ENCODE measurements at regions not wholly inside any gene's neighbourhood (a gene's known extent, or its start where the extent isn't known, plus 50 kb on each side); places are given as distances from the start of the nearest gene placed in this dataset.

- DNase-seq (ENCODE audit: low spot score in 2 of 2) (no peak), FAIRE-seq (no peak)
These were observed 52.8 kb upstream of the MEIS1 start for GRCh38 chr2:66382091-66382490.

- FAIRE-seq = no peak
- no peak for DNase-seq (ENCODE audit: low spot score in 2 of 2)
These were observed 55.5 kb upstream of the MEIS1 start for GRCh38 chr2:66379473-66379872.

DNA sequence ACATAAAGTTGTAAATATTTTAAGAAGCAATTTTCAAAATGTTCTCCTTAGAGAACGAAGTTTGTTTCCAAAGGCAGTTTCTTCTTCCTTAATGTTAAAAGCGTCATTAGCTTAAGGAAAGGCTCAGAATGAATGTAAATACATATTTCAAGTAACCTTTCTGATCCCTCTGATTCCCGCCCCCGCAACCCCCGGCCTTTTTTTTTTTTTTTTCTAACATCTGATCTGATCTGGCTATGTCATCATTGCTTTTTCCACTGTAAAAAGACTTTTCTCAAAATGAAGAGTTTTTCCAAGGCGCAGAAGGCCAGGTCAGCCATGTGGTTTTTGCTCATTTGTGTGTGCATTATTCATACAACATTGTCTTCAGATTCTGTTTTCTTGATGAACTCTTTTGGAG is 57.1 kb upstream of the MEIS1 start:
- FAIRE-seq (no peak), DNase-seq (ENCODE audit: low spot score in 2 of 2) (no peak)

DNA sequence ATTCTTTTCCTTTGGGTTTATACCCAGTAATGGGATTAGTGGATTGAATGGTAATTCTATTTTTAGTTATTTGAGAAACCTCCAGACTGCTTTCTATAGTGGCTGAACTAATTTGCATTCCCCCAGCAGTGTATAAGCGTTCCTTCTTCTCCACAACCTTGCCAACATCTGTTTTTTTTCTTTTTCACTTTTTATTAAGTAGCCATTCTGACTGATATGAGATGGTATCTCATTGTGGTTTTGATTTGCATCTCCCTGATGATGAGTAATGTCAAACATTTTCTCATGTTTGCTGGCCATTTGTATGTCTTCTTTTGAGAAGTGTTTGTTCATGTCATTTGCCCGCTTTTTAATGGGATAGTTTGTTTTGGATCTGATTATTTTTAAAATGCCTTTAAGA is 64.1 kb upstream of the MEIS1 start:
- no peak for DNase-seq (ENCODE audit: low spot score in 2 of 2)
- FAIRE-seq = no peak

- DNase-seq (ENCODE audit: low spot score in 2 of 2) (no peak), FAIRE-seq (no peak)
These were observed 68.3 kb upstream of the MEIS1 start for GRCh38 chr2:66366619-66367018.

DNA sequence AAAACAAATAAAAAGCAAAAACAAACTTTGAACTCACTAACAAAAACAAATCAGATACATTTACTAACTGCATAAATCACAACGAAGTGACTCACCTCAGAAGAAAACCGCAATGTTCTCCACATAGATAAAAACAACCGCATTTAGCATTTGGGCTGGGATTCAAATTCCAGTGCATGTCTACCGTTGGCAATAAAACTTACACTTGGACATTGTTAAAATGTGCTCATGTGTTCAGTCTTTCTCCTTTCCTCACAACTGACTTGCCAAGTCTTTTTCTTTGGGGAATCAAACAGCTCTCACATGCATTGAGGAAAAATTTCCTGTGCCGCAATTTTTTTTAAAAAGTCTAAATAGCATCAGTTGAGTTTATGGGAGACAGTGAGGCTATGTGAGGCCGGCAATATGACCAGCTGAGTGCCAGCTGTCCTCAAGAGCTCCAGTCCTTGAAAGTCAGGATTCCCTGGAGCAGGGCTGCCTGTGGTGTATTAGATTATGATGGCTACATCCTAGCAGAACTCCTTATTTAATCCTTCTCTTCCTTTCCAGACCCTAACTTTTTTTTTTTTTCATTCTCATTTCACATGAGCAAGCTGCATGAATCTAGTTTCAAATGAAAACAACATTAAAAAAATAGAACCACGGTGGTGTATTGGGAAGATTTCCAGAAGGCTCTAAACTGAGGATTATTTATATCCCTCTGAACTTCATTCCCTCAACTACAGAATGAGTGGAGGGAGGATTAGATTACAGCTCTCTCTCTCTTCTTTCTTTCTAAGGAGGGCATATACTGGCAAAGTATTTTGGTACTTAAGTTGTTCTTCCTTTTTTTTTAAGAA is 70.2 kb upstream of the MEIS1 start:
- DNase-seq (ENCODE audit: low spot score in 2 of 2) (no peak), FAIRE-seq (no peak)

GRCh38 chr2:66362701-66363100 is 72.2 kb upstream of the MEIS1 start:
- FAIRE-seq (no peak), DNase-seq (ENCODE audit: low spot score in 2 of 2) (no peak)

DNA sequence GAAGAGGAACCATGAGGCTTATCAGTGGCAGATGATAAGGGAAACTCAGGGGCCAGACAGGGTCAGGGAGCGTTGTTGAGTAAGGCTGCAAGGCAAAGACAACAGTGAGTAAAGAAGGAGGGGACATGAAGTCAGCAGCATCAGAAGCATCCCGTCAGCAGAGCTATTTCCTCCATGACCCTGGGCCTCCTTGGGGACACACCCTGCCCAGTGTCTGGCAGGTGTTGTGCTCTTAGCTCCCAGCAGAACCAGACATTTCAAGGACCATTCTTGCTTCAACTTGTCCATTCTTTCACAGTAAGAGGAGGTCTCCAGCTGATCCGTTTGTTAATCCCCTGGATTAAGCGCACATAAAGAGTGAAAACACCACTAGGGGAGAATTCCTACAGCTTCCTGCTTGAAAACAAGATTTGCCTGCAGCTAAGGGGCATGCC is 88.7 kb upstream of the MEIS1 start:
- FAIRE-seq = no peak

DNA sequence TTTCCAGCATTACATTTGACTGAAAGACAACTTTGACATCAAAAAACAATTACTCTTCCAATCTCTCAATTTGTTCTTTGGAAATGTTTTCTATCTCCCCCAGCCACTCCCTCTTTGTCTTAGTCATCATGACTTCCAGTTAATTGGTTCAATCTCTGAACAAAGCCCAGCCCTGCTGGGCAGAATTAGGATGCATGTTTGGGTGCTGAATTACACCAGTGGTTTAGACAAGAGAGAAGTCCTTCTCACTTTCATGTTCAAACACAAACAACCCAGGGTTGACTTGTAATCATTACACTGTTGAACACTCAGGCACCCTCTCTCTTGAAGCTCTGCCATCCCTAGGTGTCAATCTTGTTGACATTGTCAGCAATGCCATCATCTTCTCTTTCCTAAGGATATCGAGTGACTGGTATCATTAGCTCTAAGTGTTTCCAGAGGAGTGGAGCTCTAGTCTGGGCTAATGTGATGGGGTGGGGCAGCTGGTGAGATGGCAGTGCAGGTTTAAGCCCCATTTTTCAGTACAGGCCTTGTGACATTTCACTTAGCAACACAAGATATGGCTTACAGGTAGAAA is 90.8 kb upstream of the MEIS1 start:
- FAIRE-seq (no peak), DNase-seq (ENCODE audit: low spot score in 2 of 2) (no peak)

More for the DNA sequence above, 88.7 kb upstream of the MEIS1 start:
- DNase-seq (ENCODE audit: low spot score in 2 of 2) = no peak

- DNase-seq (ENCODE audit: low spot score in 2 of 2) (no peak), FAIRE-seq (no peak)
These were observed 91.7 kb upstream of the MEIS1 start for GRCh38 chr2:66343259-66343658.

DNA sequence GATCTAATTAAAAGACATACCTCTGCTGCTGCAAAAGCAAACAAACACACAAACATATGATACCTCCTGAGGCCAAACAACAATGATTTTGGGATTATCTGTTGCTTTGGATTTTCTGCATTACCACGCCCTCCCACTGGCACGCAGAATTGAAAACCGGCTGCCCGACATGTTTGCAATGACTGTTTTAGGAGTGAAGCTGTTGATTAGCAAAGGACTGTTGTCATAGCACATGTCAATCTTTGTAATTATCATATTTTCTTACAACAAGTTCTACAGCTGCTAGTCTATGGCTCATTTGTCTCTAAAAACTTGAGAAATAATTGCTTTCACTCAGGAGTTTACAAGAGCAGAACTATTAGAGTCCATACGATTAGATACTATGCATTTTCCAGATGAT is 94.4 kb upstream of the MEIS1 start:
- no peak for FAIRE-seq
- no peak for DNase-seq (ENCODE audit: low spot score in 2 of 2)

DNA sequence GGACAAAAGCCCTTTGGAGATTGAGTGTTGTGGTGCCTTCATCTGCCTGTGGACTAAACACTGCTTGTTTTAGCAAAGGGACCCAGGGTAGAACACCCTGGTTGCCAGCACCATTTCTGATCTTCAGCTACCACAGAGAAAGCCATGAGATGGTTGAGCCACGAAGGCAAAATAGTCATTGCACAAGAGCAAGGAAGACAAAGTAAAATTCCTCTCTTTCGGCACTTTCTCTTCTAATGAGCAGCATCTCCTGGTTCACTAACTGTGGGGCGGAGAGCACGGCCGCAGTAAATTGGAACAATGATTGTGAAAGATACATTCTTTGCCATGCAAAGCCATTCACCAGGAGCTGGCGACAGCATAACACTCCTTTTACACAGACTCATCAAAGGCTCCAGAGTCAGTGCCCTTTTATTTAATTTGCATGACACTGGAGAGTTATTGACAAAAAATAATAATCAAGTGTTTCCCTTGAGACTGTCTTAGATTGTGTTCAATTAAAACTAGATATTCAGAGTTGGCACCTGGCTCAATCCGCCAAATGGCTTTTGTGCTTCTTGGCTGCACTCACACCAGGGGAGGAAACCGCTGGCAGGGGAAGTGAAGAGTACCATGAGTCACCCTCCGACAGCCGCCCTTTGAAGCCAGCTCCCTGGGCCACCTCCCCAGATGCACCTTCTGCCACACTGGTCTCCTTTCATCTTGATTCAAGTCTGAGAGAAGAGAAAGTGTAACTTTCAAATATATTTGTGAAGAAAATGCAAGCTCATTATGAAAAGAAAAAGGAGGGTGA is 100.5 kb upstream of the MEIS1 start:
- DNase-seq (ENCODE audit: low spot score in 2 of 2) = no peak
- no peak for FAIRE-seq

DNA sequence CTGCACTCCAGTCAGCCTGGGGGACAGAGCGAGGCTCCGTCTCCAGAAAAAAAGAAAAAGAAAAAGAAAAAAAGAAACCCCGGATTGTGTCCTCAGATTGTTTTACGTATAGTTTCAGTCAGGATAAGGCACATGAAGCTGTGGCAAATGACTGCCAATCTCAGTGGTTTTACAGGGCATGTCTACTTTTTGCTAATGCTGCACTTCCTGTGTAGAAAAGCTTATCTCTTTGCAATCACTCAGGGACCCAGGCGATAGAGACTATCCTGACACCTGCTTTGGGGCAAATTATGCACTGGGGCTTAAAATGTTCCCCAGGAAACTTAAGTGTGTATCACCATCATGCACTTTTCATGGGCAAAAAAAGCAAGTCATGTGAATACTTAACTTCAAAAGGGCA is 103.7 kb upstream of the MEIS1 start:
- DNase-seq (ENCODE audit: low spot score in 2 of 2) (no peak), FAIRE-seq (no peak)

DNA sequence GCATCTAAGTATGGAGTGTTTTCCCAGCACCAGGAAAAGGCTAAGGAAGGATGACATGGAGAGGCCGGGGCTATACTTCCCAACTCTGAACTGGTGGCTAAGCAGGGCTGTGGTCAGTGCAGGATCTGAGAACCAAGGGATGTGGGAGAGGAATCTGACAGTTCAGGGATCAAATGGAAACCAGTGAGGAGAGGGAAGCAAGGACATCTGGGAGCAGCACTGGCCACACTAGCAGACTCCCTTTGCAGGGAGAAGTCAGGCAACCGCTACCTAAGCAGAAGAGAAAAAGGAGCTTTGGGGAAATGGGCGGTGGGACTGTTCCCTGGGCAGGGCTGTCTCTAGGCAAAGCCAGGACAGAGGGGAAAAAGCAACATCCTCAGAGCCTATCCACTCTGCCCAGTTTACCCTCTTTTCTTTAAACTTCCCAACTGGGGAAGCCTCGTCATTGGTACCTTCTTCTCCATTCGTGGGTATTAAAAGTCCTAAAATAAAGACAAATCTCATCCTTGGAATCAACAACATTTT is 105.8 kb upstream of the MEIS1 start:
- FAIRE-seq = no peak
- DNase-seq (ENCODE audit: low spot score in 2 of 2) = no peak

DNA sequence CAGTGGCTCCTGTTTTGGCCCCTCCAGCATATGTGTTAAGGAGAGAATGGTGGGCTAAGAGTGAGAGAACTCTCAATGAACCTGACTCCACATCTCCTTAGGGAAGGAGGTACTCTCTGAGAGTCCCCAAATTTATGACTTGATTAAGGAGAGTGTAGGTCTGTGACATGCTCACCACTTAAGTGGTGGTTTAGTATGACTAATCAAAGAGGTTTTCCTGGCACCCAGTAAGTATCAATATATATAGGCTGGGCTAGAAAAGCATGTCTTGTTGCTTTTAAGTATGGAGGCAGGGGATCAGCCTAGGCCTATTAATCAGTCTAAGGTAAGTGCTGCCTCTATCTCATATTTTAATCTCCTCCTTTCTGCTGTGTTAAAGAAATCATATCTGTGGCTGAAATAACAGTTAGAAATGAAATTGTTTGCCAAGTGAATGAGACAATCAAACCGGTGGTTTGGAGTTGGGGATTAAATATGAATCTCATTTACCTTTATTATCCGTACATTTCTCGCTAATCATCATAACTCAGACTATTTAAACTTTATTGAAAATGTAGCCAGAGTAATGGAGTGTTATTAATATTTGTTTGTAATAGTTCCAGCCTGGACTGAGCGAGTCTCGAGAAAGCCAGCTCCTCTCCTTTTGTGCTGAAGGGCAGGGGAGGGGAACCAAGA is 107.7 kb upstream of the MEIS1 start:
- FAIRE-seq (no peak), DNase-seq (ENCODE audit: low spot score in 2 of 2) (no peak)

GRCh38 chr2:66324909-66325528 is 109.9 kb upstream of the MEIS1 start:
- DNase-seq (ENCODE audit: low spot score in 2 of 2) = no peak
- FAIRE-seq = no peak

- FAIRE-seq (no peak), DNase-seq (ENCODE audit: low spot score in 2 of 2) (no peak)
These were observed 110.6 kb upstream of the MEIS1 start for GRCh38 chr2:66324356-66324755.

DNA sequence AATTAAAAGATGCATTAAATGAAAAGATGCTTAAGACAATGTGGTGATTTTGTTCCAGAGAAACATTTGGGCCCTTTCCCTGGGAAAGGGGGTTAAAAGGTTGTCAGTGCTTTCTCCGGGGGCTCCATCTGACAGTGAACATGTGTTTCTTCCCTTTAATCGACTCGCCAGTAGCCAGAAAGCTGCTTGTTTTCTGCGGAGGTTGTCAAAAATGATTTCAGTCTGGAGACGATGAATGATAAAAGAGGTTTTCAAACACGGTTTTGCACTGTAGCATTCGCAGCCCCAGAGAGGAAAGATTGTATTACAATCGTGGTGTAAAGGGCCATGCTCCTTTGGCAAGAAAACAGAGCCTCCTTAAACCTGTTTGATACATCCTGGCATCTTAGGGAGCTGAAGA is 111.5 kb upstream of the MEIS1 start:
- FAIRE-seq (no peak), DNase-seq (ENCODE audit: low spot score in 2 of 2) (no peak)

GRCh38 chr2:66322506-66323260 is 112.2 kb upstream of the MEIS1 start:
- FAIRE-seq (no peak), DNase-seq (ENCODE audit: low spot score in 2 of 2) (no peak)
